SK-N-SH treated with all-trans-retinoic acid at 6 μM for 48 hours (cell line): ENCODE measurements at regions not wholly inside any gene's neighbourhood (a gene's known extent, or its start where the extent isn't known, plus 50 kb on each side); places are given as distances from the start of the nearest gene placed in this dataset.

Experiments used
- ATAC-seq: fragments of 200-7000 bp; cut with Tn5 transposase; 3 replicates; pipeline ENCODE4 v1.9.1; 2020; ENCODE audit warnings: mild to moderate bottlenecking, moderate library complexity
- ARNTL ChIP-seq: fragments of 450-650 bp; formaldehyde crosslinking; IDR thresholded peaks from 2 replicates; pipeline ENCODE4 v1.5.0; 2020; ENCODE audit warnings: low read depth, mild to moderate bottlenecking, moderate library complexity, borderline replicate concordance
- BACH2 ChIP-seq: fragments of 250-450 bp; sonication (Bioruptor Pico); IDR thresholded peaks from 2 replicates; pipeline ENCODE4 v1.9.0; 2021; ENCODE audit warnings: mild to moderate bottlenecking, borderline replicate concordance
- CREB5 ChIP-seq: fragments of 250-450 bp; sonication (Bioruptor Pico); IDR thresholded peaks from 2 replicates; pipeline ENCODE4 v1.5.1; 2020; ENCODE audit warnings: low read depth, mild to moderate bottlenecking, moderate library complexity
- ESRRG ChIP-seq: fragments of 250-450 bp; sonication (Bioruptor Pico); IDR thresholded peaks from 2 replicates; pipeline ENCODE4 v1.6.1; 2021; ENCODE audit warnings: mild to moderate bottlenecking
- ISL1 ChIP-seq: fragments of 250-450 bp; sonication (Bioruptor Pico); IDR thresholded peaks from 2 replicates; pipeline ENCODE4 v2.1.2; 2022; ENCODE audit warnings: mild to moderate bottlenecking, moderate library complexity
- OSR1 ChIP-seq: fragments of 250-450 bp; sonication (Bioruptor Pico); IDR thresholded peaks from 2 replicates; pipeline ENCODE4 v1.8.0; 2022; ENCODE audit warnings: moderate library complexity, mild to moderate bottlenecking, inconsistent platforms
- RARB ChIP-seq: fragments of 250-450 bp; sonication (Bioruptor Pico); IDR thresholded peaks from 2 replicates; pipeline ENCODE4 v1.8.0; 2021; ENCODE audit warnings: mild to moderate bottlenecking, moderate library complexity
- SNAI2 ChIP-seq: fragments of 250-450 bp; sonication (Bioruptor Pico); IDR thresholded peaks from 2 replicates; pipeline ENCODE4 v1.5.0; 2020; ENCODE audit warnings: mild to moderate bottlenecking, moderate library complexity
- TCF4 ChIP-seq: fragments of 250-450 bp; sonication (Bioruptor Pico); IDR thresholded peaks from 2 replicates; pipeline ENCODE4 v1.8.0; 2021; ENCODE audit warnings: mild to moderate bottlenecking, moderate library complexity, borderline replicate concordance
- TOX ChIP-seq: fragments of 250-450 bp; sonication (Bioruptor Pico); IDR thresholded peaks from 2 replicates; pipeline ENCODE4 v1.8.0; 2021; ENCODE audit warnings: mild to moderate bottlenecking, moderate library complexity, borderline replicate concordance
- ZNF70 ChIP-seq: fragments of 450-650 bp; formaldehyde crosslinking; IDR thresholded peaks from 2 replicates; pipeline ENCODE4 v1.5.0; 2020; ENCODE audit warnings: mild to moderate bottlenecking, moderate library complexity
- TF ChIP-seq, protein P1 (sequence below): fragments of 250-450 bp; sonication (Bioruptor Pico); IDR thresholded peaks from 2 replicates; pipeline ENCODE4 v1.5.0; 2020; ENCODE audit warnings: mild to moderate bottlenecking, moderate library complexity
- TF ChIP-seq, protein P2 (sequence below): fragments of 250-450 bp; sonication (Bioruptor Pico); IDR thresholded peaks from 2 replicates; pipeline ENCODE4 v1.8.0; 2021; ENCODE audit warnings: low read depth, mild to moderate bottlenecking, moderate library complexity, borderline replicate concordance
- TF ChIP-seq, protein P3 (sequence below): fragments of 250-450 bp; sonication (Bioruptor Pico); IDR thresholded peaks from 2 replicates; pipeline ENCODE4 v1.8.0; 2020; ENCODE audit warnings: mild to moderate bottlenecking, moderate library complexity, borderline replicate concordance

- TF ChIP-seq, protein P1, sequence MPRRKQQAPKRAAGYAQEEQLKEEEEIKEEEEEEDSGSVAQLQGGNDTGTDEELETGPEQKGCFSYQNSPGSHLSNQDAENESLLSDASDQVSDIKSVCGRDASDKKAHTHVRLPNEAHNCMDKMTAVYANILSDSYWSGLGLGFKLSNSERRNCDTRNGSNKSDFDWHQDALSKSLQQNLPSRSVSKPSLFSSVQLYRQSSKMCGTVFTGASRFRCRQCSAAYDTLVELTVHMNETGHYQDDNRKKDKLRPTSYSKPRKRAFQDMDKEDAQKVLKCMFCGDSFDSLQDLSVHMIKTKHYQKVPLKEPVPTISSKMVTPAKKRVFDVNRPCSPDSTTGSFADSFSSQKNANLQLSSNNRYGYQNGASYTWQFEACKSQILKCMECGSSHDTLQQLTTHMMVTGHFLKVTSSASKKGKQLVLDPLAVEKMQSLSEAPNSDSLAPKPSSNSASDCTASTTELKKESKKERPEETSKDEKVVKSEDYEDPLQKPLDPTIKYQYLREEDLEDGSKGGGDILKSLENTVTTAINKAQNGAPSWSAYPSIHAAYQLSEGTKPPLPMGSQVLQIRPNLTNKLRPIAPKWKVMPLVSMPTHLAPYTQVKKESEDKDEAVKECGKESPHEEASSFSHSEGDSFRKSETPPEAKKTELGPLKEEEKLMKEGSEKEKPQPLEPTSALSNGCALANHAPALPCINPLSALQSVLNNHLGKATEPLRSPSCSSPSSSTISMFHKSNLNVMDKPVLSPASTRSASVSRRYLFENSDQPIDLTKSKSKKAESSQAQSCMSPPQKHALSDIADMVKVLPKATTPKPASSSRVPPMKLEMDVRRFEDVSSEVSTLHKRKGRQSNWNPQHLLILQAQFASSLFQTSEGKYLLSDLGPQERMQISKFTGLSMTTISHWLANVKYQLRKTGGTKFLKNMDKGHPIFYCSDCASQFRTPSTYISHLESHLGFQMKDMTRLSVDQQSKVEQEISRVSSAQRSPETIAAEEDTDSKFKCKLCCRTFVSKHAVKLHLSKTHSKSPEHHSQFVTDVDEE (CRISPR knock-in tag) = no peak
- no peak for TF ChIP-seq CREB5 (CRISPR knock-in tag)
Observed at GRCh38 chr6:12477616-12478015, 187.5 kb downstream of the EDN1 start (continued).

- TF ChIP-seq ZNF70 (CRISPR knock-in tag) (no peak), ISL1 (CRISPR knock-in tag) (no peak), TCF4 (CRISPR knock-in tag) (no peak), BACH2 (CRISPR knock-in tag) (no peak)
- TF ChIP-seq, protein P1 (CRISPR knock-in tag) = no peak
- no peak for ATAC-seq
Observed at GRCh38 chr6:12478921-12479320, 188.8 kb downstream of the EDN1 start.

GRCh38 chr6:12479451-12479850 is 189.3 kb downstream of the EDN1 start:
- no peak for ATAC-seq
- TF ChIP-seq, protein P2, sequence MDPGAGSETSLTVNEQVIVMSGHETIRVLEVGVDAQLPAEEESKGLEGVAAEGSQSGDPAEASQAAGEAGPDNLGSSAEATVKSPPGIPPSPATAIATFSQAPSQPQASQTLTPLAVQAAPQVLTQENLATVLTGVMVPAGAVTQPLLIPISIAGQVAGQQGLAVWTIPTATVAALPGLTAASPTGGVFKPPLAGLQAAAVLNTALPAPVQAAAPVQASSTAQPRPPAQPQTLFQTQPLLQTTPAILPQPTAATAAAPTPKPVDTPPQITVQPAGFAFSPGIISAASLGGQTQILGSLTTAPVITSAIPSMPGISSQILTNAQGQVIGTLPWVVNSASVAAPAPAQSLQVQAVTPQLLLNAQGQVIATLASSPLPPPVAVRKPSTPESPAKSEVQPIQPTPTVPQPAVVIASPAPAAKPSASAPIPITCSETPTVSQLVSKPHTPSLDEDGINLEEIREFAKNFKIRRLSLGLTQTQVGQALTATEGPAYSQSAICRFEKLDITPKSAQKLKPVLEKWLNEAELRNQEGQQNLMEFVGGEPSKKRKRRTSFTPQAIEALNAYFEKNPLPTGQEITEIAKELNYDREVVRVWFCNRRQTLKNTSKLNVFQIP (CRISPR knock-in tag) = no peak
- no peak for TF ChIP-seq ARNTL (CRISPR knock-in tag)
- TF ChIP-seq, protein P3, sequence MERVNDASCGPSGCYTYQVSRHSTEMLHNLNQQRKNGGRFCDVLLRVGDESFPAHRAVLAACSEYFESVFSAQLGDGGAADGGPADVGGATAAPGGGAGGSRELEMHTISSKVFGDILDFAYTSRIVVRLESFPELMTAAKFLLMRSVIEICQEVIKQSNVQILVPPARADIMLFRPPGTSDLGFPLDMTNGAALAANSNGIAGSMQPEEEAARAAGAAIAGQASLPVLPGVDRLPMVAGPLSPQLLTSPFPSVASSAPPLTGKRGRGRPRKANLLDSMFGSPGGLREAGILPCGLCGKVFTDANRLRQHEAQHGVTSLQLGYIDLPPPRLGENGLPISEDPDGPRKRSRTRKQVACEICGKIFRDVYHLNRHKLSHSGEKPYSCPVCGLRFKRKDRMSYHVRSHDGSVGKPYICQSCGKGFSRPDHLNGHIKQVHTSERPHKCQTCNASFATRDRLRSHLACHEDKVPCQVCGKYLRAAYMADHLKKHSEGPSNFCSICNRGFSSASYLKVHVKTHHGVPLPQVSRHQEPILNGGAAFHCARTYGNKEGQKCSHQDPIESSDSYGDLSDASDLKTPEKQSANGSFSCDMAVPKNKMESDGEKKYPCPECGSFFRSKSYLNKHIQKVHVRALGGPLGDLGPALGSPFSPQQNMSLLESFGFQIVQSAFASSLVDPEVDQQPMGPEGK (CRISPR knock-in tag) = no peak

DNA sequence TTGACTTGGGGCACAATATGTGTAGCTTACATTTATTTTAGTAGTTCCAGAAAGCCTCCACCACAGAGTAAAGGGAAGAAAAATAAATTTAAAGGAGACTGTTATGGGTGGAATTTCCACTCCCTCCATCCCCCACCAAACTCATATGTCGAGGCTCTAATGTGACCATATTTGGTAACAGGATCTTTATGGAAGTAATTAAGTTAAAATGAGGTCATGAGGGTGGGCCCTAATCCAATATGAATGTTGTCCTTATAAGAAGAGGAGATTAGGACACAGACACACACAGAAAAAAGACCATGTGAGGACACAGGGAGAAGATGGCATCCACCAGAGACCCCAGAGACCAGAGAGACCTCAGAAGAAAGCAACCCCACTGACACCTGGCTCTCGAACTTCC is 189.7 kb downstream of the EDN1 start:
- ATAC-seq = no peak
- TF ChIP-seq OSR1 (CRISPR knock-in tag) (no peak), ESRRG (CRISPR knock-in tag) (no peak), RARB (CRISPR knock-in tag) (no peak), ARNTL (CRISPR knock-in tag) (no peak), SNAI2 (CRISPR knock-in tag) (no peak), CREB5 (CRISPR knock-in tag) (no peak), TOX (CRISPR knock-in tag) (no peak)
